Smooth muscle cell (in vitro differentiated cells): ENCODE measurements at regions not wholly inside any gene's neighbourhood (a gene's known extent, or its start where the extent isn't known, plus 50 kb on each side); places are given as distances from the start of the nearest gene placed in this dataset.

Source experiments
- DNase-seq: peaks from one replicate; lab custom pipeline; 2025; ENCODE audit not compliant: unreplicated experiment; lab: John Stamatoyannopoulos, UW
- H2AFZ ChIP-seq: fragments of 200-600 bp; sonication (generic); 2 replicates; pipeline ENCODE4 v1.6.0; 2016; ENCODE audit warnings: antibody characterized with exemption, low read depth, mild to moderate bottlenecking
- H3F3A ChIP-seq: fragments of 200-600 bp; sonication (generic); 2 replicates; pipeline ENCODE4 v1.6.0; 2017; ENCODE audit warnings: antibody characterized with exemption, low read depth
- H3K27ac ChIP-seq: fragments of 200-600 bp; sonication (generic); 2 replicates; pipeline ENCODE4 v1.5.1; 2016; ENCODE audit warnings: low read depth, mild to moderate bottlenecking
- H3K27me3 ChIP-seq: fragments of 200-600 bp; sonication (generic); 2 replicates; pipeline ENCODE4 v1.6.1; 2016; ENCODE audit warnings: low read depth, mild to moderate bottlenecking
- H3K36me3 ChIP-seq: fragments of 200-600 bp; sonication (generic); 2 replicates; pipeline ENCODE4 v1.5.1; 2016; ENCODE audit warnings: low read depth
- H3K4me1 ChIP-seq: fragments of 200-600 bp; sonication (generic); 2 replicates; pipeline ENCODE4 v1.5.1; 2016; ENCODE audit warnings: low read depth
- H3K4me2 ChIP-seq: fragments of 200-600 bp; sonication (generic); 2 replicates; pipeline ENCODE4 v1.6.0; 2016; ENCODE audit warnings: mild to moderate bottlenecking
- H3K4me3 ChIP-seq: fragments of 200-600 bp; sonication (generic); 2 replicates; pipeline ENCODE4 v1.5.1; 2016; ENCODE audit warnings: mild to moderate bottlenecking
- H3K79me2 ChIP-seq: fragments of 200-600 bp; sonication (generic); 2 replicates; pipeline ENCODE4 v1.6.0; 2016; ENCODE audit warnings: low read depth, mild to moderate bottlenecking
- H3K9ac ChIP-seq: fragments of 200-600 bp; sonication (generic); 2 replicates; pipeline ENCODE4 v1.6.0; 2016; ENCODE audit warnings: low read depth
- H3K9me3 ChIP-seq: fragments of 200-600 bp; sonication (generic); replicated peaks from 2 replicates; pipeline ENCODE4 v1.5.1; 2016; ENCODE audit warnings: low read depth
- H4K20me1 ChIP-seq: fragments of 200-600 bp; sonication (generic); 2 replicates; pipeline ENCODE4 v1.6.0; 2016; ENCODE audit warnings: low read depth
- CTCF ChIP-seq: fragments of 200-600 bp; sonication (generic); IDR thresholded peaks from 2 replicates; pipeline ENCODE4 v1.5.1; 2017; ENCODE audit warnings: borderline replicate concordance, mild to moderate bottlenecking, antibody characterized with exemption; ENCODE audit not compliant: insufficient read depth, poor library complexity, severe bottlenecking
- WGBS: methylation state at CpG from one replicate; pipeline ENCODE4 v1.1.7; 2016; ENCODE audit warnings: low lambda C conversion rate; 5-methylcytosine and 5-hydroxymethylcytosine counted together

DNA sequence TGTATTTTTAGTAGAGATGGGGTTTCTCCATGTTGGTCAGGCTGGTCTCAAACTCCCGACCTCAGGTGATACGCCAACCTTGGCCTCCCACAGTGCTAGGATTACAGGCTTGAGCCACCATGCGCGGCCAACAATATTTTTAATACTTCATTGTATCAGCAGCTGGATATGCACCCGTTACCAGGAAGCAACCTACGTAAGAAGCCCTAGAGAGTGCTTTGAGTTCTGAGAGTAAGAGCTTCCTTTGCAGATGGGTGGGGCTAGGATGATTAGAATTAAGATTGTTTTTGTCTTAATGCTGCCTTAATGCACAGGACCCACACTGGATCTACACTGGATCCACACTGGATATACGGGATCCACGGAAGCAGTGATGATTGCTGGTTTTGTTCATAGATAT is 123.9 kb upstream of the ABCA1 start:
- H4K20me1 ChIP-seq, result no peaks in the 10 kb centered on the region
- no peak overlapping the region for H3K4me2 ChIP-seq
- H3K27ac ChIP-seq, result no peak overlapping the region
- H2AFZ ChIP-seq, result no peak overlapping the region
- no peaks in the 10 kb centered on the region for H3K27me3 ChIP-seq
- H3K79me2 ChIP-seq, result no peaks in the 10 kb centered on the region
- no peak for DNase-seq
- H3K36me3 ChIP-seq, result no peaks in the 10 kb centered on the region
- no peaks in the 10 kb centered on the region for H3K9me3 ChIP-seq
- no peak overlapping the region for H3K9ac ChIP-seq
- WGBS, result 93% methylated on average over 8 of the region's 8 CpGs
- TF ChIP-seq CTCF, result no peak
- H3K4me1 ChIP-seq, result no peaks in the 10 kb centered on the region
- no peaks in the 10 kb centered on the region for H3F3A ChIP-seq
- no peak overlapping the region for H3K4me3 ChIP-seq

DNA sequence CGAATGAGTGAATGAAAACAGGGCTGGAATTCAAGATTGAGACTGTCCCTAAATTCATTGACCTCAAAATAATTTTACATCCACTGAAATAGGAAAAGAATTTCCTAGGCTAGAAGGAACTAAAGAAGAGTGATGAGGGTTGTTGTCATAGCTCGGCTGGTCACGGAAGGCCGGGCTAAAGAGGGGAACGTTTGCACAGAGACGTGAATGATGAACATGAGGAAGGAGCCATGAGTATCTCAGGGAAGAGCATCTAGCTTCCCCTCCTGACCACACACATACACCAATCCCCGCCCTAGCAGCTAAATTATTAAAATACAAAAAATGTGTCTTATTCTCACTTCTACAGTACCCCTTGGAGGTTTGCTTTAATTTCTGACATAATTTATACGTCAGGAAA is 124.4 kb upstream of the ABCA1 start:
- WGBS, result 97% methylated on average over 8 of the region's 8 CpGs
- Histone ChIP-seq H3K27ac (peak overlapping the region; percentile 78), H3F3A (no peaks in the 10 kb centered on the region)

DNA sequence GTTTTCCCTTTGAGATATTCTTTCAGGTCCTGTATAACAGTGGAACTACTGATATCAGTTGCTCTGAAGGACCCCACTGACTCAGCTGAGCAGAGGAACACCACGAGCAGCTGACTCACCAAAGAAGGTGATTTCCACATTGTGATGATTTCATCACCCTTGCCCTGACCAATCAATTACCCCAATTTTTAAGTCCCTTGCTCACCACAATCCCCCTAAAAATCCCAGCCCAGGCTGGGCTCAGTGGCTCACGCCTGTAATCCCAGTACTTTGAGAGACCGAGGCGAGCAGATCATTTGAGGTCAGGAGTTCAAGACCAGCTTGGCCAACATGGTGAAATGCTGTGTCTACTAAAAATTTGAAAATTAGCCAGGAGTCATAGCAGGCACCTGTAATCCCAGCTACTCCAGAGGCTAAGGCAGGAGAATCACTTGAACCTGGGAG is 125.3 kb upstream of the ABCA1 start:
- no peak for DNase-seq
- Histone ChIP-seq H3K36me3 (no peaks in the 10 kb centered on the region), H3F3A (no peaks in the 10 kb centered on the region), H3K79me2 (no peaks in the 10 kb centered on the region), H3K4me2 (no peak overlapping the region), H3K4me3 (no peak overlapping the region), H2AFZ (no peak overlapping the region), H3K9me3 (no peaks in the 10 kb centered on the region), H3K4me1 (no peaks in the 10 kb centered on the region), H3K9ac (peak overlapping the region; percentile 54), H3K27me3 (no peaks in the 10 kb centered on the region), H4K20me1 (no peaks in the 10 kb centered on the region), H3K27ac (peak overlapping the region; percentile 78)
- no peak for TF ChIP-seq CTCF
- WGBS, result 35% methylated on average over 4 of the region's 4 CpGs

More for the DNA sequence above, 124.4 kb upstream of the ABCA1 start:
- TF ChIP-seq CTCF, result no peak
- Histone ChIP-seq H3K79me2 (no peaks in the 10 kb centered on the region), H3K4me1 (no peaks in the 10 kb centered on the region), H3K4me3 (no peak overlapping the region), H4K20me1 (no peaks in the 10 kb centered on the region), H3K27me3 (no peaks in the 10 kb centered on the region), H3K9ac (no peak overlapping the region), H3K36me3 (no peaks in the 10 kb centered on the region), H2AFZ (no peak overlapping the region), H3K9me3 (no peaks in the 10 kb centered on the region), H3K4me2 (no peak overlapping the region)
- no peak for DNase-seq

DNA sequence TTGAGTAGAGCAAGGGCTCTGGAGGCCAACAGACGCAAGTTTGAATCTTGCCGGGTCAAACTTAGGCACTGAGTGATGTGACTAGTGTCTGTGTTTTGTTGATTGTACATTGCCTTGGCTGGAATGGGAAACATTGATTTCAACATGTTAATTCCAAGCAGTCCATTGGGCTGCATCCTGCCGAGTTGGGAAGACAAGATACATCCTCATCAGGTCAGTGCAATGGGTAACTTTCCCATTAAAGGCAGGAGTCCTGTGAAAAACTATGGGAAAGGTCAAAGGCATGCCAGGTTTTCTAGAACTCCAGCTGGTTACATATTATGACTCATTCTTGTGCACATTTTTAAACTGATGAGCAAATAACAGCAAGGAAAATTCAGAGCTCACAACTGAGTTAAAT is 126.5 kb upstream of the ABCA1 start:
- H4K20me1 ChIP-seq, result no peaks in the 10 kb centered on the region
- TF ChIP-seq CTCF, result no peak
- H2AFZ ChIP-seq, result no peak overlapping the region
- H3K9ac ChIP-seq, result no peak overlapping the region
- H3K4me1 ChIP-seq, result no peaks in the 10 kb centered on the region
- 66% methylated on average over 3 of the region's 3 CpGs for WGBS
- H3K27me3 ChIP-seq, result no peaks in the 10 kb centered on the region
- no peak overlapping the region for H3K4me3 ChIP-seq
- DNase-seq, result no peak
- H3K27ac ChIP-seq, result peak overlapping the region; percentile 78
- H3F3A ChIP-seq, result no peaks in the 10 kb centered on the region
- no peak overlapping the region for H3K4me2 ChIP-seq
- H3K9me3 ChIP-seq, result no peaks in the 10 kb centered on the region
- no peaks in the 10 kb centered on the region for H3K36me3 ChIP-seq
- H3K79me2 ChIP-seq, result no peaks in the 10 kb centered on the region
